ENCODE measurements at regions not wholly inside any gene's neighbourhood (a gene's known extent, or its start where the extent isn't known, plus 50 kb on each side); places are given as distances from the start of the nearest gene placed in this dataset.

- TF ChIP-seq, protein P1, sequence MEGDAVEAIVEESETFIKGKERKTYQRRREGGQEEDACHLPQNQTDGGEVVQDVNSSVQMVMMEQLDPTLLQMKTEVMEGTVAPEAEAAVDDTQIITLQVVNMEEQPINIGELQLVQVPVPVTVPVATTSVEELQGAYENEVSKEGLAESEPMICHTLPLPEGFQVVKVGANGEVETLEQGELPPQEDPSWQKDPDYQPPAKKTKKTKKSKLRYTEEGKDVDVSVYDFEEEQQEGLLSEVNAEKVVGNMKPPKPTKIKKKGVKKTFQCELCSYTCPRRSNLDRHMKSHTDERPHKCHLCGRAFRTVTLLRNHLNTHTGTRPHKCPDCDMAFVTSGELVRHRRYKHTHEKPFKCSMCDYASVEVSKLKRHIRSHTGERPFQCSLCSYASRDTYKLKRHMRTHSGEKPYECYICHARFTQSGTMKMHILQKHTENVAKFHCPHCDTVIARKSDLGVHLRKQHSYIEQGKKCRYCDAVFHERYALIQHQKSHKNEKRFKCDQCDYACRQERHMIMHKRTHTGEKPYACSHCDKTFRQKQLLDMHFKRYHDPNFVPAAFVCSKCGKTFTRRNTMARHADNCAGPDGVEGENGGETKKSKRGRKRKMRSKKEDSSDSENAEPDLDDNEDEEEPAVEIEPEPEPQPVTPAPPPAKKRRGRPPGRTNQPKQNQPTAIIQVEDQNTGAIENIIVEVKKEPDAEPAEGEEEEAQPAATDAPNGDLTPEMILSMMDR (IDR thresholded peaks at IDR 0.05; ENCODE audit: low read length), result no peak
- no peak for TF ChIP-seq EZH2 (IDR thresholded peaks at IDR 0.05; ENCODE audit: borderline replicate concordance, low read length)
Measured at GRCh38 chr18:60506190-60506589, 133.6 kb upstream of the MC4R start.

Measured in OCI-LY1 (cell line).